ENCODE measurements at regions not wholly inside any gene's neighbourhood (a gene's known extent, or its start where the extent isn't known, plus 50 kb on each side); places are given as distances from the start of the nearest gene placed in this dataset.
A peak's percentile ranks its signal among the peaks of the same experiment; 100 is the strongest.

- peaks cover 4% of the 10 kb centered on the region for H3K79me1 ChIP-seq (replicated peaks; ENCODE audit: low read length, poor library complexity, severe bottlenecking)
- no peak overlapping the region for H2BK12ac ChIP-seq (ENCODE audit: low read length in 2 of 2)
- no peak overlapping the region for H3K4me2 ChIP-seq (ENCODE audit: low read length, poor library complexity, severe bottlenecking)
- H3K27ac ChIP-seq (ENCODE audit: low read length, poor library complexity, severe bottlenecking) = no peak overlapping the region
- WGBS = 88% methylated on average over 3 of the region's 3 CpGs
- no peak overlapping the region for H4K91ac ChIP-seq (ENCODE audit: low read length)
- H3K4me3 ChIP-seq (ENCODE audit: insufficient read depth in 1 of 2, low read depth in 1 of 2, low read length in 2 of 2) = no peak overlapping the region
- no peaks in the 10 kb centered on the region for H3K4me1 ChIP-seq (ENCODE audit: control insufficient read depth, insufficient read depth, low read depth, low read length)
- no peak overlapping the region for H2BK120ac ChIP-seq (ENCODE audit: low read depth, low read length)
- H3K18ac ChIP-seq (ENCODE audit: low read depth in 1 of 2, low read length in 2 of 2) = no peak overlapping the region
- H2BK5ac ChIP-seq (ENCODE audit: low read depth, low read length, poor library complexity, severe bottlenecking) = no peak overlapping the region
- H3K14ac ChIP-seq (ENCODE audit: low read length in 2 of 2) = peak overlapping the region in 1 of 2 experiments; percentile 36
- no peak overlapping the region for H2AFZ ChIP-seq (ENCODE audit: low read depth, low read length)
- no peak overlapping the region for H2AK5ac ChIP-seq (ENCODE audit: low read length, severe bottlenecking)
- no peak overlapping the region for H3K23ac ChIP-seq (ENCODE audit: low read length in 2 of 2)
- no peak overlapping the region for H3K9ac ChIP-seq (ENCODE audit: low read length)
- no peak overlapping the region for H2BK15ac ChIP-seq (ENCODE audit: low read depth, poor library complexity, severe bottlenecking)
- H3K36me3 ChIP-seq (ENCODE audit: control insufficient read depth in 1 of 2, insufficient read depth in 2 of 2, low read depth in 1 of 2, low read length in 2 of 2) = peaks cover 0 to 27% of the 10 kb centered on the region in 2 experiments
- H3K9me3 ChIP-seq (ENCODE audit: control insufficient read depth, low read length) = no peaks in the 10 kb centered on the region
- no peak overlapping the region for H4K8ac ChIP-seq (ENCODE audit: low read length)
- no peak overlapping the region for H3K4ac ChIP-seq (ENCODE audit: low read depth in 1 of 2, low read length in 2 of 2)
- no peaks in the 10 kb centered on the region for H3K27me3 ChIP-seq (ENCODE audit: control insufficient read depth in 1 of 2, insufficient read depth in 1 of 2, low read length in 2 of 2)
- no peak for DNase-seq
Observed at GRCh38 chr5:167993771-167994170, 297.7 kb upstream of the WWC1 start.

GRCh38 chr5:167995844-167996425 lies 295.5 kb upstream of the WWC1 start:
- Histone ChIP-seq H2BK12ac (ENCODE audit: low read length in 2 of 2) (no peak overlapping the region), H4K8ac (ENCODE audit: low read length) (no peak overlapping the region), H3K27me3 (ENCODE audit: control insufficient read depth in 1 of 2, insufficient read depth in 1 of 2, low read length in 2 of 2) (no peaks in the 10 kb centered on the region), H3K9me3 (ENCODE audit: control insufficient read depth, low read length) (no peaks in the 10 kb centered on the region), H3K27ac (ENCODE audit: low read length, poor library complexity, severe bottlenecking) (no peak overlapping the region), H3K14ac (ENCODE audit: low read length in 2 of 2) (no peak overlapping the region), H3K18ac (ENCODE audit: low read depth in 1 of 2, low read length in 2 of 2) (no peak overlapping the region), H3K36me3 (ENCODE audit: control insufficient read depth in 1 of 2, insufficient read depth in 2 of 2, low read depth in 1 of 2, low read length in 2 of 2) (peaks cover 0 to 27% of the 10 kb centered on the region in 2 experiments), H3K4me3 (ENCODE audit: insufficient read depth in 1 of 2, low read depth in 1 of 2, low read length in 2 of 2) (no peak overlapping the region), H2AFZ (ENCODE audit: low read depth, low read length) (no peak overlapping the region), H2BK120ac (ENCODE audit: low read depth, low read length) (no peak overlapping the region), H3K23ac (ENCODE audit: low read length in 2 of 2) (no peak overlapping the region), H3K4me2 (ENCODE audit: low read length, poor library complexity, severe bottlenecking) (no peak overlapping the region), H3K4ac (ENCODE audit: low read depth in 1 of 2, low read length in 2 of 2) (no peak overlapping the region), H3K9ac (ENCODE audit: low read length) (no peak overlapping the region), H3K4me1 (ENCODE audit: control insufficient read depth, insufficient read depth, low read depth, low read length) (no peaks in the 10 kb centered on the region), H2AK5ac (ENCODE audit: low read length, severe bottlenecking) (no peak overlapping the region), H3K79me1 (replicated peaks; ENCODE audit: low read length, poor library complexity, severe bottlenecking) (peaks cover 8% of the 10 kb centered on the region), H2BK15ac (ENCODE audit: low read depth, poor library complexity, severe bottlenecking) (no peak overlapping the region), H4K91ac (ENCODE audit: low read length) (no peak overlapping the region), H2BK5ac (ENCODE audit: low read depth, low read length, poor library complexity, severe bottlenecking) (no peak overlapping the region)
- no peak for DNase-seq
- WGBS = 94% methylated on average over 11 of the region's 11 CpGs

GRCh38 chr5:167998148-167998767 lies 293.2 kb upstream of the WWC1 start:
- H2AK5ac ChIP-seq (ENCODE audit: low read length, severe bottlenecking) = no peak overlapping the region
- H3K27me3 ChIP-seq (ENCODE audit: control insufficient read depth in 1 of 2, insufficient read depth in 1 of 2, low read length in 2 of 2) = no peaks in the 10 kb centered on the region
- no peak overlapping the region for H2BK120ac ChIP-seq (ENCODE audit: low read depth, low read length)
- H3K36me3 ChIP-seq (ENCODE audit: control insufficient read depth in 1 of 2, insufficient read depth in 2 of 2, low read depth in 1 of 2, low read length in 2 of 2) = peaks cover 0 to 23% of the 10 kb centered on the region in 2 experiments
- H3K23ac ChIP-seq (ENCODE audit: low read length in 2 of 2) = no peak overlapping the region
- H2AFZ ChIP-seq (ENCODE audit: low read depth, low read length) = no peak overlapping the region
- H3K4me1 ChIP-seq (ENCODE audit: control insufficient read depth, insufficient read depth, low read depth, low read length) = no peaks in the 10 kb centered on the region
- no peaks in the 10 kb centered on the region for H3K9me3 ChIP-seq (ENCODE audit: control insufficient read depth, low read length)
- no peak overlapping the region for H3K4ac ChIP-seq (ENCODE audit: low read depth in 1 of 2, low read length in 2 of 2)
- no peak for DNase-seq
- no peak overlapping the region for H3K9ac ChIP-seq (ENCODE audit: low read length)
- no peak overlapping the region for H3K18ac ChIP-seq (ENCODE audit: low read depth in 1 of 2, low read length in 2 of 2)
- H4K91ac ChIP-seq (ENCODE audit: low read length) = no peak overlapping the region
- H2BK5ac ChIP-seq (ENCODE audit: low read depth, low read length, poor library complexity, severe bottlenecking) = no peak overlapping the region
- no peak overlapping the region for H3K4me2 ChIP-seq (ENCODE audit: low read length, poor library complexity, severe bottlenecking)
- WGBS = 66% methylated on average over 4 of the region's 6 CpGs
- H2BK15ac ChIP-seq (ENCODE audit: low read depth, poor library complexity, severe bottlenecking) = no peak overlapping the region
- no peak overlapping the region for H3K4me3 ChIP-seq (ENCODE audit: insufficient read depth in 1 of 2, low read depth in 1 of 2, low read length in 2 of 2)
- no peak overlapping the region for H2BK12ac ChIP-seq (ENCODE audit: low read length in 2 of 2)
- no peak overlapping the region for H3K27ac ChIP-seq (ENCODE audit: low read length, poor library complexity, severe bottlenecking)
- H4K8ac ChIP-seq (ENCODE audit: low read length) = no peak overlapping the region
- peaks cover 9% of the 10 kb centered on the region for H3K79me1 ChIP-seq (replicated peaks; ENCODE audit: low read length, poor library complexity, severe bottlenecking)
- H3K14ac ChIP-seq (ENCODE audit: low read length in 2 of 2) = no peak overlapping the region

GRCh38 chr5:167999182-167999581 lies 292.3 kb upstream of the WWC1 start:
- Histone ChIP-seq H2BK12ac (ENCODE audit: low read length in 2 of 2) (no peak overlapping the region), H3K4me2 (ENCODE audit: low read length, poor library complexity, severe bottlenecking) (no peak overlapping the region), H3K9ac (ENCODE audit: low read length) (no peak overlapping the region), H3K36me3 (ENCODE audit: control insufficient read depth in 1 of 2, insufficient read depth in 2 of 2, low read depth in 1 of 2, low read length in 2 of 2) (peaks cover 0 to 15% of the 10 kb centered on the region in 2 experiments), H3K4me1 (ENCODE audit: control insufficient read depth, insufficient read depth, low read depth, low read length) (no peaks in the 10 kb centered on the region), H3K79me1 (replicated peaks; ENCODE audit: low read length, poor library complexity, severe bottlenecking) (peaks cover 9% of the 10 kb centered on the region), H2AK5ac (ENCODE audit: low read length, severe bottlenecking) (no peak overlapping the region), H3K23ac (ENCODE audit: low read length in 2 of 2) (no peak overlapping the region), H2BK15ac (ENCODE audit: low read depth, poor library complexity, severe bottlenecking) (no peak overlapping the region), H2AFZ (ENCODE audit: low read depth, low read length) (no peak overlapping the region), H4K91ac (ENCODE audit: low read length) (no peak overlapping the region), H3K9me3 (ENCODE audit: control insufficient read depth, low read length) (no peaks in the 10 kb centered on the region), H2BK5ac (ENCODE audit: low read depth, low read length, poor library complexity, severe bottlenecking) (no peak overlapping the region), H3K4me3 (ENCODE audit: insufficient read depth in 1 of 2, low read depth in 1 of 2, low read length in 2 of 2) (no peak overlapping the region), H2BK120ac (ENCODE audit: low read depth, low read length) (no peak overlapping the region), H4K8ac (ENCODE audit: low read length) (no peak overlapping the region), H3K14ac (ENCODE audit: low read length in 2 of 2) (no peak overlapping the region), H3K27ac (ENCODE audit: low read length, poor library complexity, severe bottlenecking) (no peak overlapping the region), H3K4ac (ENCODE audit: low read depth in 1 of 2, low read length in 2 of 2) (no peak overlapping the region), H3K18ac (ENCODE audit: low read depth in 1 of 2, low read length in 2 of 2) (no peak overlapping the region), H3K27me3 (ENCODE audit: control insufficient read depth in 1 of 2, insufficient read depth in 1 of 2, low read length in 2 of 2) (no peaks in the 10 kb centered on the region)
- DNase-seq = no peak
- WGBS = 91% methylated on average over 2 of the region's 2 CpGs
